Inferior parietal cortex (tissue), 1 donor: ENCODE measurements at regions not wholly inside any gene's neighbourhood (a gene's known extent, or its start where the extent isn't known, plus 50 kb on each side); places are given as distances from the start of the nearest gene placed in this dataset.
"Not testable (repeated sequence)": the region's sequence is repeated elsewhere in the genome, so short reads cannot be mapped to it uniquely, and the experiment has no call there.

Experiments
- DNase-seq: peaks from one replicate; pipeline ENCODE4 v3.0.0-alpha.2; 2016; ENCODE audit errors: extremely low spot score

DNA sequence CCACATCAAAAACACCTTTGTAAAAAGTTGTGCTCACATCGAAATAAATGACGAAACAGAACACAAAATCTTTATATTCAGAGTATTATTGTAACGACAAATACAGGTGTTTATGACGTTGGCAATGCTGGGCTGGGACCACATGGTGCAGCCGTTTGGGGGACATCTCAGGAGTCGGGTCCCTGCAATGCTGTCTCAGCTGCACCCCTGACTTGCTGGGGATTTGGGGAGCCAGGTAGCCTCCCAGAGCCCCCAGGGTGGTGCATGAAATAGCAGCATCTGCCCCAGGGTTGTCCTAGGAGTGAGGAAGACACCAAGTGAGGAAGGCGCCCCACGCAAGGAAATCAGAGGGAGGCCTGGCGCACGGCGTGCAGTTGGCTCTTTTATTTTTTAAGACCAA is 1526.8 kb downstream of the BRD1 start:
- DNase-seq = no peak

DNA sequence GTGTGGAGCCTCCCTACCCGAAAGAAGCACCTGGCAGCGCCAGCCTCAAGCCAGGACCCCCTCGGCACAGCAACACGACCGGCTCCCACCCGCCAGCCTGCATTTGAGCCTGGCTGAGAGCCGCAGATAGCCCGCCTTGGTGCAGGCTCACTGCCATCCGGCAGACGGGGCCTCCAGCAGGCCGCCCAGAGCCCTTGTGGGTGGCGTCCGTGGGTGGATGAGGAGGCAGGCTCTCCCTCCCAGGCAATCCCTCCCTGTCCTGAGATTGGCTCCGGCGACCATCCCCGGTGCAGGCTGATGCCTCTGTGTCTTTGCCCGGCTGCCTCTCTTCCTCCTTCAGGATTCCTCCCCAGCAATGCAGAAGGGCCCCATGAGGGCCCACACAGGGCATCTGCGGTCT is 1527.9 kb downstream of the BRD1 start:
- no peak for DNase-seq

DNA sequence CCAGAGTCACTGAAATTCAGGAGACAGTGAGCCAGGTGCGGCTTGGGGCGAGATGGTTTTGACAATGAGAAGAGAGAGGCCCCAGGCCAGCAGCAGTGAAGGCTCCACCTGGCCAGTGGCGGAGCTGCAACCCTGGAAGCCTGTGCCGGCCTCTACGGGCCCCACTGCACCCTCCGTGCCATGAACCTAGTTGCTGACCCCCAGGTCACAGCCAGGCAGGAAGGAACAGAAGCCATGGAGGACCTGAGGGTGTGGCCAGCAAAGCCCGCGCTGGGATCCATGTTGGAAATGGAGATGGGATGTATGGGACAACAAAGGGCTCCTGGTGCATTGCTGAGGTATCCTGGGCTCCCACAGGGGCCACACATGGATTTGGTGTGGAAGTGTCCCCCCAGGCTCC is 1528.5 kb downstream of the BRD1 start:
- no peak for DNase-seq

DNA sequence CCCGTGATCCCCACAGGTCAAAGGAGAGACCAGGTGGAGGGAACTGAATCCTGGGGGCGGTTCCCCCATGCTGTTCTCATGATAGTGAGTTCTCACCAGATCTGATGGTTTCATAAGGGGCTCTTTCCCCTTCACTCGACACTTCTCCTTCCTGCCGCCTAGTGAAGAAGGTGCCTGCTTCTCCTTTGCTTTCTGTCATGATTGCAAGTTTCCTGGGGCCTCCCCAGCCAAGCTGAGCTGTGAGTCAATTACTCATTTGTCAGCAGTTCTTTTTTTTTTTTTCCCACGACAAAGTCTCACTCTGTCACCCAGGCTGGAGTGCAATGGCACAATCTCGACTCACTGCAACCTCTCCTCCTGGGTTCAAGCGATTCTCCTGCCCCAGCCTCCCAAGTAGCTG is 1530.4 kb downstream of the BRD1 start:
- no peak for DNase-seq

DNA sequence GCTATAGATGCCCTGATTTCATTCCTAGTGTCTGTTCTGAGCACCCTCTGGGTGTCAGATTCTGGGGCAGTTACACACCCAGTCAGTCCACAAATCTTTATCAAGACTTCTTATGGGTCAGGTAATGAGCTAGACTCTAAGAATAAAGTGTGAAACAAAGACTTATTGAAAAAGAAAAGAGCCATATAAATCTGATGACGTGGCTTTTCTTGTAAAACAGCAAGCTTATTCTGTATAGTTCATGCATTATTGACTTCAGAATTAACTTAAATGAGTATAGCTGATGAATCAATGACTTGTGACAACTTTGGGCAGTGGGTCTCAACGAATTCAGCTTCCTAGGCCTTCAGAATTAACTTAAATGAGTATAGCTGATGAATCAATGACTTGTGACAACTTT is 1527.5 kb downstream of the TBC1D22A start:
- not testable (repeated sequence) for DNase-seq

DNA sequence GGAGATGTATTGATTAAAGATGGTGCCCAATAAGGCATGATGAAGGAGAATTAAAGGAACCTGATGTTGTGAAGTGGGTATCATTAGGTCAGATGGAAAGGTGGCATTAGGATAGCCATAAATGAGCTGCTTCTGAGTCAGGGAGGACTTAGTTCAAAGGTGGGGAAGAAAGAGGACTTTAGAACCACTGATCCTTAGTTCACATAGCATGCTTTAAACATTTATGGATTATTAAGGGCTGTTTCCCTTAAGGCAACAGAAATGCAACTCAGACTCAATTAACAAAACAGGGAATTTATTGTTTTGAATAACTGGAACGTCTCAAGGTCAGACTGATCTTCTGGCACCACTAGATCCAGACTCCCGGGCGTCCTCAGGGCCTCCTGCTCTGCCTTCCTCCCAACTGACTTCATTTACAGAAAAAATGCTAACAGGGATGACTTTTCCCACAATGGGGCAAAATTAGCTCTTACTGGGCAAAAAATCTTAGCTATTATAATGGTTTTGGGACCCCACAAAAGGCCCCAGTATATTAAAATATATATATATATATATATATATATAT is 1526.0 kb downstream of the TBC1D22A start:
- DNase-seq = no peak

DNA sequence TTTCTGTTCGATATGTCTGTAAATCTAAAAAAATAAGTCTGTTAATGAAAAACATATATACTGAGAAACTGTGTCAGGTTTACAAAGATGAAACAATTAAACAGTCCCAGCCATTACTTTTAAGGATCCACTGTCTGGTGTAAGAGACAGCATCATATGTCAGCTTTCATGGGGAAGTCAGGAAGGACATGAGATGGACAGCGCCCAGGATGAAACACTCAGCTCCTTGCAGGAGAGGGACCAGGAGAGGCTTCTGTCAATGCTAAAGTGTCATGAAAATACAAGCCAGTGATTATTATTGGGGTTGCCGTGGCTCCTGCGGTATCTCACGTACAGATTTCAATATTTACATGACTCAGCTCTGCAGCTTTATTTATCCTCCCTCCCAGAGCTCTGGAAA is 1524.6 kb downstream of the TBC1D22A start:
- no peak for DNase-seq

DNA sequence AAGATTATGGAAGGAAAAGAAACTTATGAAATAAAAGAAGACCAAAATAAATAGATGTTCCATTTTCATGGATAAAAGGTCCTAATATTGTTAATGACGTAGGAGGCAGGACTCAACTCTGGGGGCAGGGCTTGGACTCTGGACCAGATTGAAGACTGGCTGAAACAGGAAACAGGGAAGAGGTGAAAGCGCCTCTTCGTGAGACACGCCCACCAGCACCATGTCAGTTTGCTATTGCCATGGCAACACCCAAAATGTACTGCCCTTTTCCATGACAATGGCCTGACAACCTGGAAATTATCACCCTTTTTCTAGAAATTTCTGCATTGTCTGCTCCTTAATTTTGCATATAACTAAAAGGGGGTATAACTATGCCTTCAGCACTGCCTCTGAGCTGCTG is 1522.2 kb downstream of the TBC1D22A start:
- no peak for DNase-seq

DNA sequence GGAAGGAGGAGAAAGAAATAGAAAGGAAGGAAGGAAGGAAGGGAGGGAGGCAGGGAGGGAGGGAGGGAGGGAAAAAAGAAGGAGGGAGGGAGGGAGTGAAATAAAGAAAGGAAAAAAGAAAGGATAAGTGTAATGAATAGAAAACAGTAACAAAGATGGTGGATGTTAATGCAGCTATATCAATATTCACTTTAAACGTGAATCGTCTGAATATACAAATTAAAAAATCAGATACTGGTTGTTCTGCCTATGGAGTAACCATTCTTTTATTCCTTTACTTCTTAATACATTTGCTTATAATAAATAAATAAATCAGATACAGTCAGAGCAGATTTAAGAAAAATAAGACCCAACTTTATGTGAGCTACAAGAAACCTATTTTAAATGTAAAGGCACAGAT is 1520.4 kb downstream of the TBC1D22A start:
- no peak for DNase-seq

DNA sequence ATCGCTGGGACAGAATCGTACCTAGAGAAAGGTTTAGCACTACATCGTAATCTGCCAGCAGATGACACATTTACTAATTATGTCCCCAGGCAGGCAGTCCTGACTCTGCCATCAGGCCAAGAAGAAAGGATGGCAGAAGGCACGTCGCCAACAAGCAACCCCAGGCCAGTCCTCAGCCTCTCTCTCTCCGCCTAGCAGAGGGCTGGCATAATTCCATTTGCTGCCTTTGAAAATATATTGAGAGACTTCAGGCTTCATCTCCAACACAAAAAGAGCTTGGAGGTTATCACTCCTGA is 1517.0 kb downstream of the TBC1D22A start:
- no peak for DNase-seq

DNA sequence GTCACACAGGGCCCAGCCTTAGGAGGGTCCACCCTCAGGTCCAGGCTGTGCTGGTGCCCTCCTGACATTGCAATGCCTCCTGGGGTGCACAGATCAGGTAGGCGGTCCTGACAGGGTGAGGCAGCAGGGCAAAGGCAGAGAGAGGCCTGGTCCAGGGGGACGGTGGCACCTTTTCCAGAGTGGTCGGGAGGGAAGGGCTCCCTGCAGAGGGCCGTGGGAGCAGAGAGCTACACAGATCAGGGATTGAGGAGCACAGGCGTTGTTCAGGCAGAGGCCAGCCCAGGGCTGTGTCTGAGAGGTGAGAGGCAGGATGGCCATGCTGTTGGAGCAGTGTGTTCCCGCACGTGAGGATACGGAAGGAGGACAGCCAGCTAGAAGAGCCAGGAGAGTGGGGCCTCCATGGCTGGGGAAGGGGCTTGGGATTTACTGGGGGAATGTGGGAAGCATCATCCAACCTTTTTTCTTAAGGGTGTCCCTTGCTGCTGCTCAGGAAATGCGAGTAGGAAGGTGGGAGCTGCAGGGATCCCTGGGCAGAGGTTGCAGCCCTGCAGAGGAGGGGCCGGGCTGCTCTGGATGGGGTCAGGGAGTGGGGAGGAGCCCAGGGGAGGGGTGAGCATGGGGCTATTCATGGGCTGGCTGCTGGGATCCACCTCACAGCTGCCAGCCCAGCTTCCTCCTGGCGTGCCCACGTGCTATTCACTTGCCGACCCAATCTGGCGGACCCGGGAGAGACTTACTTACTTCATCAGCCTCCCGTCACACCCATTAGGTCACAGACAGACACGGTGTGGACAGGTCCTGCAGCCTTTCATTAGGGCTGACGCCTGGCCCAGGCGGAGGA is 1516.4 kb downstream of the TBC1D22A start:
- no peak for DNase-seq

DNA sequence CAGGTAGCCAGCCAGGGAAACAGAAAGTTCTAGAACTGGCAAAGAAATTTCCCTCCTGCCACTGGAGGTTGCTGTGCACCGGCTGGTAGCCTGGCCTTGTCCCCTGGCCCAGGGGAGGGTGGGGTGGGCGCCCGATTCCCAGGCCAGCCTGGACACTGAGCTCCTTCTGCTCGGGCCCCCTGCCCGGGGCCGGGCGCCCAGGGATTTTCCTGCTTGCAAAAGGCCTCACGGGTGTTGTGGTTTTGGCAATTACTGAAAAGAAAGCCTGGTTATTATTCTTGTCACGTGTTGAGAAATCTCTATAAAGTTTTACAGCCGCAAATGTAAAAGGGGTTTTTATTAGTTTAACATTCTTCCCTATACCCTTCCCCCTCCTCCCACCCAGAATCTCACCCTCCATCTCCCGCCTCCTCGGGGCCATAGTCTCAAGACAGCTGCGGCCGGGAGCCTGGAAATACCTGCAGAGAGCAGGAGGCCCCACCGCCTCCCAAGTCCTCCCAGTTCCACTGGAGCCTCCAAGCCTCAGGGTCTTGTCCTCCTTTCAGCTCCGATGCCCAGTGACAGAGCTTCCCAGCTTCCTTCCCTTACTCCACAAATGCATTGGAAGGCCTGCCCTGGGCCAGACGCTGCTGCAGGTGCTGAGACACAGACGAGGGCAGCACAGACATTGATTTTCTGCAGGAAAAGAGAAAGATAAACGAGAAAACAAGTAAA is 1515.6 kb downstream of the TBC1D22A start:
- no peak for DNase-seq

DNA sequence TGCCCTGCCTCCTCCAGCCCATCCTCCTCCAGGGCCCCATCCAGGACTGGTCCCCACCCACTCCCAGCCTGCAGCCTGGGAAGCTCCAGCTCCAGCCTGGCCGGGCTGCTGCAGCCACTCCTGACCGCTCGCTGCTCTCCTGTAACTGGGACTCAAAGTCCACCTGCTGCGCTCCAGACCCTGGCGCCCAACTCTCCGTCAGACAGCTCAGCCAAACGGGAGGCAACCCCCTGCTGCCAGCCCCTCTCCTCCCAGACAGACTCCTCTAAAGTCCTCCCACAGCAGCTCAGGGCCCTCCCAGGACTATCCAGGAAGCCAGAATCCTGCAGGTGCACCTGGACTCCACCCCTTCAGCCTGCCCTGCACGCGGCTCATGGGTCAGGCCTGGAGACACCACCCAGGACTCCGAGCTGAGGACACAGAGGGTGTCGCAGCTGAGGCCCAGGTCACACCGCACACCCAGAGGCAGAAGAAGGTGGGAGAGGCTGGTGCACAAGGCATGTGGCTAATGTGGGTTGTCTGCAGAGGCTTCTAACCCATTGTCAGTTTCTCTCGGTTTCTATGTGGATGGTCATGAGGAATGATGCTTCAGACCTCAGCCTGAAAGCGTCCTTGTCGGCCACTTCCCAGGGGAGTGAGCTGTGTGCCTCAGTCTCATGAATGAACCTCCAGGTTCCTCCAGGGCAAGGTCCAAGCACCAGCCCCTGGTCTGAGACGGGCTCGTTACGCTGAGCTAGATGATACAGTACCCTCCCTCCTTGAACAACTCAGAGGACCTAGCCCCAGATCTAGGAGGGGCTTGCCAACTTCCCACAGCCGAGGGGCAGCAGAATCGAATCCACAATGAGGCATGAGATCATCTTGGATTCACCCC is 1514.8 kb downstream of the TBC1D22A start:
- no peak for DNase-seq

DNA sequence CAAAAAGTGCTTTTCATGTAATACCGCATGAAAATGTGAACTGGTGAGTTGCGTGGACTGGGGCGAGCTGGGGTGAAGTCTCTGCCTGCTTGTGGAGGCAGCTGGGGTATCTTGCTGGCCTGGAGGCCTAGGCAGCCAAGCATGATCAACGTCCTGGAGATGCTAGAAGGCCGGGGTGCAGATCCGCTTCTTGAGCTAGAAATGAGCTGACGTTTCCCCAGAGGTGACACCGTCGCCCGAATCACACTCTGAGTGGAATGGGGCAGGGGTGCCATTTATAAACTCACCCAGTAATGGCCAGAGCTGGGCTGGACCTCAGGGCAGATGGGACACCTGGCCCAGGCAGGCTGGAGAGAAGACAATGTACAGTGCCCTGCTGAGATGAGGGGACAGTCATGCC is 1513.0 kb downstream of the TBC1D22A start:
- no peak for DNase-seq

DNA sequence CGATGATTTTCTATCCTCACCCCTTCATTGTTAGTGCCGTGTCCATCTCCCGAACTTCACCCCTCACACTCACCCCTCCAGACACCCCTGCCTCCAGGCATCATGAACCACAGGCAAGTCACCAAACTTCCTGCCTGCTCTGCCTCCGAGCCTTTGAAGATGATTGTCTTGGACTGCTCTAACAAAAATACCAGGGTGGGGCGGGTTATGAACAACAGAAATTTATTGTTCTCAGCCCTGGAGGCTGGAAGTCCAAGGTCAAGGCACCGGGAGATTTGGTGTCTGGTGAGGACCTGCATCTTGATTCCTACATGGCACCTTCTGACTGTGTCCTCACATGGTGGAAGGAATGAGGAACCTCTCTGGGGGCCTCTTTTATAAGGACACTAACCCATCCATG is 1508.3 kb downstream of the TBC1D22A start:
- no peak for DNase-seq

DNA sequence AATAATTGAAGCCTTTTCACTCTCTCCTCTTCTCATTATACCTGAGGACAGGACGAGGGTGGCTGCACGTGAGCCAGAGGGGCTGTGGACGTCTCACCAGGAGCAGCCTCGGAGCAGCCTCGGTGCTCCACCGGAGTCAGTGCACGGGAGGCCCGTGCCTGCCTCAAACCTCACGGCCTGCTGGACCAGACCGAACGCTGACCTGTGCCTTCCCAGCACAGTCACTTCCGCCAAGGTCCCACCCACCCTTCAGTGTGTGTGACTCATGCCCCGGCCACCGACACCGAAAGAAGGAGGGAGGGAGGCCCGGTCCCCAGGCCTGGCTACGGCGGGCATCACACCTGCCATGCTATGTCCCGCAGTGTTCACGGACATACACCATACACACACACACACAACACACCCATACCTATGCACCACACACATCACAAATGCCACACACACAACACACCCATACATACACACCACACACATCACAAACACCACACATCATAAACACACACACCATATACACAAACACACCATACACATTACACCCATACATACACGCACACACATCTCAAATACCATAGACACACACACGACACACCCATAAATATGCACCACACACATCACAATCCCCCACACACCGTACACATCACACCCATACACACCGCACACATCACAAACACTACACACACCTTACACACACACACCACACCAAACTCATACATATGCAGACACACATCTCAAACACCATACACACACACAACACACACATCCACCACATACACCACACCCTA is 1506.5 kb downstream of the TBC1D22A start:
- no peak for DNase-seq

DNA sequence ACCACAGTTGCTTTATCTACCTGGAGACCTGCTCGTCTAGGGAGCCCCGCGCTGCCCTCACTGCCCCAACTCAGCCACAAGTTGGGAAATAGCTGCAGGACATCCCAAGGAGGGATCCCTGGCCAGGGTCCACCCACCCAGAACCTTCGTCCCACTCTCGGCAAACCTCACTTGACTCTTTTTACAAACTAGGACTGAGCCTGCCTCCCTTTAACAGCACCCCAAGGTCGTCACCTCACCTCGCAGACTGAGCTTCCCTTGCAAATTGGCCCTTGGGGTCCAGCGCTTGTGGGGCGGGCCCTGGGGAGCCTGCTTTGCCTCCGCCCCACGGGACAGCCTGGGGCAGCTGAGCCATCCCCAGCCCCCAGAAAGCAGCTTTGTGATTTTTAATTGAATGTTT is 1505.8 kb downstream of the TBC1D22A start:
- DNase-seq = no peak

DNA sequence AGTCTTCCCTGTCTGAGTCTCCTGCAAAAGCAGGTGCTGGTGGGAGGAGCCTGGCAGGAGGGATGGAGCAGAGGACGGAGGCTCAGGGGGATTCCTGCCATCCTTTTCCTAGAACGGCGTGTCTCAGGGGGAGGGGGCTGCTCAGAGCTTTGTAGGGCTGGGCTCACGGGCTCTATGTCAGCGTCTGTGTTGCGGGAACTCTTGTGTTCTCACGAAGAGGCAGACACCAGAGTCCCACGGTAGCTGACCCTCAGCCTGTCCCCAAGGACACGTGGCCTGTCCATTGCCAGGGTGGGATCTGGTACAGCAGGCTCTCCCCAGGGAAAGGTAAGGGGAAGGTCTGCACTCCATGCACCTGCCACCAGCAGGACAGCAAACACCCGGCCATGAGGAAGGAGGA is 1505.2 kb downstream of the TBC1D22A start:
- DNase-seq = no peak

DNA sequence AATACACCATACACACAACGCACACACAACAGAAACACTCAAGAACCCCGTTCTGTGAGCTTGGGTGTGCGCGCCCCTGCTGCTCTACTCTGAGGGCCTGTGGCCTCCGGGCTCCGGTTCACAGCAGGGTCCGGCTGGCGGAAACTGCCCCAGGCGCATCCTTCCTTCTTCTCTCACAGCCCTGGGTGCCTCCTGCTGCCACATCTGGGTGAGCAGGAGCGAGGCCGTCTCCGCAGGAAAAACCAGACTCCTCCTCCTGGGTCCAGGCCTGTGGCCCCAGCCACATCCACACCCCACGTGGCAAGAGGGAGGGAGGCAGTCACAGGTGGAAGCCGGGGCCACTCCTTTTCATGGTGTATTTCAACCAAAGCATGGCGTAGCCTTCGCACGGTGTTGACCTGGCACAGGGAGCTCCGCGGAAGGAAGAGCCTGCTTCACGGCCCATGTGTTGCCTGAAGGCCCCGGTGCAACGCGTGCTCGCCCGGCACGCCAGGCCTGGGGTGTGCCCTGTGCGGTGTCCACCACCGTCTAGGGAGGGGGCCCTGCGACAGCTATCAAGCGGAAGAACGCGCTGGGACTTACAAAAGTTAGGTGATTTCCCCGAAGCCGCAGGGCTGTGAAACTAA is 1502.7 kb downstream of the TBC1D22A start:
- DNase-seq = no peak

DNA sequence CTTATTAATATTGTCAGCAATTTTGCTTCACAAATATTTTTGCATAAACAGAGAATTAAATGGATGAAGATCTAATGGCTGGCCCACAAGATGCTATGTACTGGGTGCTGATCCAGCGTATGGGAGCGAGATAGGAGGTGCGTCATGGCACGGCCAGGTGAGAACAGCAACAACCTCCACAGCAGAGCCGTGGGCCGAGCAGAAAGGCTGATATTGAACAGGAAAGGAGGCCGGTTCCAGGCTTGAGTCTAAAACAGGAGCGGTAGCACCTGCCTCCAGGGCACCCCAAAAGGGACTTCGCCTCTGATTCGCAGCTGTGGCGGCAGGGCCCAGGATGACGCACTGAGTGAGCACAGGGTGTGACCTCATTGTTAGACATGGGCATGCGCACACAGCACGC is 1502.1 kb downstream of the TBC1D22A start:
- DNase-seq = no peak

DNA sequence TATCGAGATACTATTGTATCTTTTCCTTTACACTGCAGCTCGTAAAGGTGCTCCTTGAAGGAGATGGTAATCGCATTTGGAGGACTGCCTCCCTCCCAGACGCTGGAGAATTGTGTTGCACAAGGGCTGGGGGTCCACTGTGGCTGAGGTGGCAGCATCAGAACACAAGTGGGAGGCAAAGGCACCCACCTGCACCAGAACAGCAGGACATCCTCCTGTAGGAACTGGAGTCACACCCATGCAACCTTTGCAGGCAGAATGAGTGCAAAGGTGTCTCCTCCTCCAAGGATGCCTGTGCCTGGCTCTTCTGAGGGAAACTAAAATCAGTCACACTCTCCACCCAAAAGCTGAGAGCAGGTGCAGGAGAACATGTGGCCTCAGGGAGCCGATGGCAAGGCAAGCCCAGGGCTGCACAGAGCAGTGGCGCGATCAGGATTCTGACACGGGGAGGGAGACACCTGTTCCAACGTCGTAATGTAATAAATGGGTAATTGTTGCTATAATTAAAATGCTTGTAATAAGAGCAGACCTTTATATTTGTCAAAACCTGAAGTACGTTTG is 1501.4 kb downstream of the TBC1D22A start:
- DNase-seq = no peak
